HG03439 (cell line): ENCODE measurements at regions not wholly inside any gene's neighbourhood (a gene's known extent, or its start where the extent isn't known, plus 50 kb on each side); places are given as distances from the start of the nearest gene placed in this dataset.
"Not testable (repeated sequence)": the region's sequence is repeated elsewhere in the genome, so short reads cannot be mapped to it uniquely, and the experiment has no call there.

Experiments
- ATAC-seq: cut with Tn5 transposase; IDR thresholded peaks from one replicate; pipeline ENCODE4 v1.9.1; 2021; ENCODE audit warnings: mild to moderate bottlenecking, moderate library complexity; ENCODE audit not compliant: unreplicated experiment

DNA sequence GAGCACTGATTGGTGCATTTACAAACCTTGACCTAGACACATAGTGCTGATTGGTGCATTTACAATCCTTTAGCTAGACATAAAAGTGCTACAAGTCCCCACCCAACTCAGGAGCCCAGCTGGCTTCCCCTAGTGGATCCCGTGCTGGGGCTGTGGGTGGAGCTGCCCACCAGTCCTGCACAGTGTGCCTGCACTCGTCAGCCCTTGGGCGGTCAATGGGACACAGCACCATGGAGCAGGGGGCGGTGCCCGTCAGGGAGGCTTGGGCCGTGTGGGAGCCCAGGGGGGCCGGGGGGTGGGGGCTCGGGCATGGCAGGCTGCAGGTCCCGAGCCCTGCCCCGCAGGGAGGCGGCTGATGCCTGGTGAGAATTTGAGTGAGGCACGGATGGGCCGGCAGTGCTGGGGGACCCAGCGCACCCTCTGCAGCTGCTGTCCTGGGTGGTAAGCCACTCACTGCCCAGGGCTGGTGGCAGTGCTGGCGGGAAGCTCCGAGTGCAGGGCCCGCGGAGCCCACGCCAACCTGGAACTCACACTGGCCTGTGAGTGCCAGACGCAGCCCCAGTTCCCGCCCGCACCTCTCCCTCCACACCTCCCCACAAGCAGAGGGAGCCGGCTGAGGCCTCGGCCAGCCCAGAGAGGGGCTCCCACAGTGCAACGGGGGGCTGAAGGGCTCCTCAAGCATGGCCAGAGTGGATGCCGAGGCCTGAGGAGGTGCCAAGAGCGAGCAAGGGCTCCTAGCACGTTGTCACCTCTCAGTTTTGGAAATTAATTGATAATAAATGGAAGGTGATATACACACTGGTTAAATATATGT is 207.7 kb downstream of the RAP2B start:
- ATAC-seq: no peak

DNA sequence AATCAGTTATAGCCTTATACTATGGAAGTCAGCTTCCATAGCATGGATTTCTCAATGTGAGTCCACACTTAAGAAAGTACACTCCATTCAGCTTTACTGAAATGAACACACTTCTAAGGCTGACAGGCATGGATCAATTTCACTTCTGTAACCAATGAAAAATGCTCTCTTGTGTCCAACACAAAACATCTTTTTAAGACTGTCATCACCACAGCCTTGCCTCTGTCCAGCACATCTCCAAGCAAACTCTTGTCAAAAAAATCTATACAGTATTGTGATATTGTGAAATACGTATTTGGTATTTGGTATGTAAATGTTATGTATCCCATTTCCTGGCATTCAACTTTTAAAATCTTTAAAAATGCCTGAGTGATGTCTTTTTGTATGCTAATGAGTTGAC is 208.7 kb downstream of the RAP2B start:
- no peak for ATAC-seq

DNA sequence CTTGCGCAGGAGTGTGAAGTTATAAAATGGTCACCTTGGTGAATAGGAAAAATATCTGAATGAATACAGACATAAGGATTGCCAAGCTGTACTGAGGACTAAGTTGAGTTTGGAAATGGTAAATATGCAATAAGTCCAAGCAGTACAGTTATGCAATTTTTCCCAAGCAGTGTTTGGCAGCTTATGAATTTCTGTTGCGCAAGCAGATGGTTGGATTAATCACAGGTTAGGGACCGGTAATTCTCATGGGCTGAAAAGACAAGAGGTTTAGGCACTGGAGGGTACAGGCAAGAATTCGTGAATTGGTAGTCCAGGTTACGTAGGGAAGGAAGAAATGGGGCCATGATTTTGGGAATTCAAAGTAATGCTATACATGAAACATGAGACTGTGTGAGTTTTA is 210.3 kb downstream of the RAP2B start:
- ATAC-seq: no peak

DNA sequence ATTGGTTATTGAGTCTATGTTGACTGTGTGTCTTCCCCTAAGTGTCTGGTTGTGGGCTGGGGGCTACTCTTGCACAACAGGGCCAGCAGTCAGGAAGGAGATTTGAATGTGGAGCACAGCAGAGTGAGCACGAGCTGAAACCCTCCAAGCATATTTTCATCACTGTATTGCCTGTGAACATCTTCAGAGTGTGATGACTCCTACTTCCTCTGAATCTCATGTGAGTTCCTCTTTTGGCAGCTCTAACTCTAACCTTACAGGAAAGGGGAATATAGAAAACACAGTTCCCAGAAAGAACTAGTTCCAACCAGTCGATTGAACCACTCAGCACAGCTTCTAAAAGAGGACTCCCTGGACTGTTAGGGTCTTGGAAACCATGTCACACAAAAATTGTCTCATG is 211.6 kb downstream of the RAP2B start:
- no peak for ATAC-seq

DNA sequence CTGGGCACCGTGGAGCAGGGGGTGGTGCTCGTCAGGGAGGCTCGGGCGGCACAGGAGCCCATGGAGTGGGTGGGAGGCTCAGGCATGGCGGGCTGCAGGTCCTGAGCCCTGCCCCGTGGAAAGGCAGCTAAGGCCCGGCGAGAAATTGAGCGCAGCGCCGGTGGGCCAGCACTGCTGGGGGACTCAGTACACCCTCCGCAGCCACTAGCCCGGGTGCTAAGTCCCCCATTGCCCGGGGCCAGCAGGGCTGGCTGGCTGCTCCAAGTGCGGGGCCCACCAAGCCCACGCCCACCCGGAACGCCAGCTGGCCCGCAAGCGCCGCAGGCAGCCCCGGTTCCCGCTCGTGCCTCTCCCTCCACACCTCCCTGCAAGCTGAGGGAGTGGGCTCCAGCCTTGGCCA is 216.3 kb downstream of the RAP2B start:
- ATAC-seq: not testable (repeated sequence)

DNA sequence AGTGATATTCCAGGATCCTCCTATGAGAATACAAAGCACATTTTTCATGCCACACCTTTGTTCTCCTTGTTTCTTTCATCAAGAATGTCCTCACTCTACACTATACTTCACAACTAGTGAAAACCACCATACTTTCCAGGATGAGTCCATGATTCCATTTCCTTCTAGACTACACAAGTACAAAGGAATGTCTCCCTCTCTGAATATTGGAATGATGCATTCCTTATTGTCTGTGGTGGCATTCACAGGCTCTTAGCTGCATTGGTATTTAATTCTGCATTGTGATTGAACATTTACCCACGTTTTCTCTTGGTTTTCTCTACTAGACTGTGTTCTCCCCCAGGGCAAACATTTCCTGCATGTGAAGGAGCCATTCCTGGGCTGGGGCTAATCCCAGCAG is 217.5 kb downstream of the RAP2B start:
- ATAC-seq: no peak

DNA sequence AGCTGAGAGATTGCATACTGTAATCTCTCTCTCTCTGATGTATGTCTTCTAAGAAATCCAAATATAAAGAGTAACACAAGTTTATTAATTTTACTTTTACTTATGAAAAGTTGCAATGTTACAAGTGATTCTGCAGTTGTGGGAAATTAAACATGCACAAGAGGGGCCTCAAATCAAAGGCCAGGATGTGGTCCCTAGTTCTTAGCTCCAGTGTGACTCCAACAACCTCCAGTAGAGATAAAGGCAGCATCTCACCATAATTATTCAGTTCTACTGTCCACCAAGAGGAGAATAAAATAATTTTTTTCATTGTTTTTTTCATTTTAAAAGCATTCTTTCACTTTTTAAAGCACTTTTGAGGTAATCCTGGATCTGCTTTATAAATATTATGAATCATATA is 223.3 kb downstream of the RAP2B start:
- ATAC-seq: no peak

DNA sequence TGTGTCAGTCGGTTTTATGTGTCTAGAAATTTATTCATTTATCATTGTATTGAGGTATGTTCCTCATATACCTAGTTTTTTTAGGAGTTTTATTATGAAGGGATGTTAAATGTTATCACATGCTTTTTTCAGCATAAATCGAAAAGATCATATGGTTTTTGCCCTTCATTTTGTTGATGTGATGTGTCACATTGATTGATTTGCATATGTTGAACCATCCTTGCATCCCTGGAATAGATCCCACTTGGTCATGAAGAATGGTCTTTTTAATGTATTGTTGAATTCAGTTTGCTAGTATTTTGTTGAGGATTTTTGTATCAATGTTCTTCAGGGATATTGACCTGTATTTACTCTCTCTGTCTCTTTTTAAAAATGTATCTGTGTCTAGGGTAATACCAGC is 230.3 kb downstream of the RAP2B start:
- ATAC-seq: no peak

DNA sequence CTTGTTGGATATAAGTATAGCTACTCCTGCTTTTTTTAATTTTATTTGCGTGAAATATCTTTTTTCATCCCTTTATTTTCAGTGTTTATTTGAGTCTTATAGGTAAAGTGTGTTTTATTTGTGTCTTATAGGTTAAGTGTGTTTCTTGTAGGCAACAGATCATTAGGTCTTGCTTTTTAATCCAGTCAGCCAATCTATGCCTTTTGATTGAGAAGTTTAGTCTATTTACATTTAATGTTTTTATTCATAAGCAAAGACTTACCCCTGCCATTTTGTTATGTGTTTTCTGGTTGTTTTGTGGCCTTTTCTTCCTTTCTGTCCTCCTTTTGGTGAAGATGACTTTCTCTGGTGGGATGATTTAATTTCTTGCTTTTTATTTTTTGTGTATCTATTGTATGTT is 232.0 kb downstream of the RAP2B start:
- ATAC-seq: no peak

DNA sequence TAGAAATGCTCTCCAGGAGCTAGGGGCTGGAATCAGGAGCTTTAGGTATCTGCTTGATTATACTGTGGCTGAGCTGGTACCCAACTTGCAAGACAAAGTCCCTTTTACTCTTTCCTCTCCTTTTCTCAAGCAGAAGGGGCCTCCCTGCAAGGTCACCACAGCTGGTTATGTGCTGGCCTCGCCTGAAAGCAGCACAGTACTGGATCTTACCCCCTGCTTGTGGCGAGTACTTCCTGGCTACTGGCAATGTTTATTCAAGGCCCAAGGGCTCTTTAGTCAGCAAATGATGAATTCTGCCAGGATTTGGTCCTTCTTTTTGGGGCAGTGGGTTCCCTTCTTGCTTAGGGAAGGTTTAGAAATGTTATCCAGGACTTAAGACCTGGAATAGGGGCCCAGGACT is 234.6 kb downstream of the RAP2B start:
- ATAC-seq: no peak

DNA sequence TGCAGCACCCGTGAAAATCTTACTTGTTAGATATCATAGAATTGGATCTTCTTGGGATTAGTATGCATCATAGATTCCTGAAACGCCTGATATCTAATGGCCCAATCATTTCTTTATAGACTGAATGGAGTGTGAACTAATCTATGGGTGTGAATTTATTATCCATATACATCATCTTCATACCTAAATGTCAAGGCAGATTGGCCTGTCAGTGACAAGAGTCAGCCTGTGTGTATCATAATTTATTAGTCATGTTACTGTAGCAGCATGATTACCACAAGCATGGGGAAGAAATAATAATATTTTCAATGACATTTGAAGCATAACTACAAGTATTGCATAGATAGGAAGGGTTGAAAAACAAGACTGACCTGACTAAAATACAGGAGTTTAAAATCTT is 235.8 kb downstream of the RAP2B start:
- ATAC-seq: no peak

DNA sequence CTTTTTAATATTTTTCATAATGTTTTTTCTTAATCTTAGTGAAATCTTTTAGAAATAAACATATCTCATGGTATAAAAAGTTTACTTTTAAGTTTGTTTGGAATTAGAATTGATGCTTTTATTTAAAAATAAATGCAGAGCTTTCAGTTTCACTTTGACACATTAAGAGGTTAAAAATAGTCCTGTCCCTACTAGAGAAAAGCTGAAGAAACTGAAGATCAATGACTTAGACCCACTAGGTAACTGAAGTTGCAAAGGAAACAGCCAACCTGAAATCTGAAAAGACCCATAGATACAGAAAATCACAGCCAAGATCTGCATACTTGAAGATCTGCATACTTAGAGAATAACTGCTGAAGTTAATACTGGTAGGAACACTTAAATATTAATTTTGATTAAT is 237.6 kb downstream of the RAP2B start:
- peak; percentile 62 for ATAC-seq

DNA sequence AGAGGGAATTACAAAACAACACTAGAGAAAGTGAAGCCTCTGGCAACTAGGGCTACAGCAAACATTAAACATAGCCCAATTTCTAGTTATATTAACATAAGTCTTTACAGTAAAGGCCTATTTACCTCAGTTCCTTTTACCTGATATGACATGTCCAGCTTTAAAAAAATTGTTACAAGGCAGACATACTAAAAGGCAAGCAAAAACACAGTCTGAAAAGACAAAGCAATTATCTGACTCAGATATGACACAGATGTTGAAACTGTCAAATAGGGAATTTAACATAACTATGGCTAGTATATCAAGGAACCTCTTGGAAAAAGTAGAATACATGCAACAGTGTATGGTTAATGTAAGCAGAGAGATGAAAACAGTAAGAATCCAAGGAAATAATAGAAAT is 238.6 kb downstream of the RAP2B start:
- ATAC-seq: no peak

DNA sequence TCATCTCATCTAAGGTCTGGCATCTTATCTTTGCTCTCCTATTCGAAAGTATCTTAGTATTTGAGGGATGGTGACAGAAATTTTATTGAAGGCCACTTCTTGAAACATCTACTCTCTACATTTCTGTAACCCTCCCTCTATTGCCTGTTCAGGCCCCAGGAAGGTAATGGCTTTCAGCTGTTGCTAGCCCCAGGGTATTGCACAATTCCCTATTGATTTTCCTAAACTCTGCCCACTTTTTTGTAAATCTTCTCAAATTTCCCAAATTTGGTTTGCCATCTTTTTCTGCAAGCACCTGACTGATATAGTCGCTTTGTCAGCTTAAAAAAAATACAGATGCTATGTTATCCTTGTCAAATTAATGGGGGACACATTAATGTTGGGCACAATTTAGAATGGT is 242.1 kb downstream of the RAP2B start:
- ATAC-seq: no peak

DNA sequence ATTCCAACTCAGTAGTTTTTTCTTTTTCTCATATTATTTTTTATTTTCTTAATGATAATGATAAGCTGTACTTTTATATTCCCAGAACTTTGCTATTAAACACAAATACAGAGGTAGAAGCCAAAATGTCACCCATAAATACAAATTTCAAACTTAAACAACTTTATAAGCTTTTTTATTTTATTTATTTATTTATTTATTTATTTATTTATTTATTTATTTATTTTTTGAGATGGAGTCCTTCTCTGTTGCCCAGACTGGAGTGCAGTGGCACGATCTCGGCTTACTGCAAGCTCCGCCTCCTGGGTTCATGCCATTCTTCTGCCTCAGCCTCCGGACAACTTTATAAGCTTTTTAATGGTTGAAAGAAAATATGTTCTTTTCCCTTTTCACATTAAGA is 243.3 kb downstream of the RAP2B start:
- not testable (repeated sequence) for ATAC-seq

DNA sequence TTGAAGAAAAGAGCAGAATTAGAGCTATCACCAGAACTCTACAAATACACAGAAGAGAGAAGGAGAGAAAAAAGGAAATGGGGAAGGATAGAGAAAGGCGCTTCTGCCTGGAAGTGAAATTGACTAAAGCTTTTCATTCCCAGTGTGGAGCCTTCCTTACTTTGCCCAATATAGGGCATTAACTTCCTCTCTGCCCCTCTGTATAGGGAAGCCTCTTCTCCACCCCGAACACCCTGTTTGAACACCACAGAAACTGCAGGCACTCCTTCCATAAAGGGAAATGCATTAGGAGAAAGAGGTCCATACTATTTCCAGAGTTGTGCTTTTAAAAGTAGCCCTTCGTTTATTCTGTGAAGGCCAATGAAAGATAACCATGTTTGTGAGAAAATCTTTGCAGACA is 248.5 kb downstream of the RAP2B start:
- no peak for ATAC-seq

DNA sequence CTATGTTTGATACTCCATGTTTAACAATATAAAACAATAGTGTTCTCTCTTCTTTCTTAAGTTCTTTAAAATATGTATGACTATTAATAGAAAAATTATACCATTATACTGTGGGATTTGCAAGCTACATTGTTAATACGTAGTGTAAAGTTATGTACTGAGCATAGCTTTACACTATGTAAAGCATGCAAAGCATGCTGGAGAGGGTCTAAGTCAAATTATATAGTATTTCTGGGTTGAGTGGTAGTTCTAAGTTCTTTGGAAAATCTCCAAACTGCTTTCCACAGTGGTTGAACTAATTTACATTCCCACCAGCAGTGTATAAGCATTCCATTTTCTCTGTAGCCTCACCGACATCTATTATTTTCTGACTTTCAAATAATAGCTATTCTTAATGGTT is 253.0 kb downstream of the RAP2B start:
- ATAC-seq: no peak

DNA sequence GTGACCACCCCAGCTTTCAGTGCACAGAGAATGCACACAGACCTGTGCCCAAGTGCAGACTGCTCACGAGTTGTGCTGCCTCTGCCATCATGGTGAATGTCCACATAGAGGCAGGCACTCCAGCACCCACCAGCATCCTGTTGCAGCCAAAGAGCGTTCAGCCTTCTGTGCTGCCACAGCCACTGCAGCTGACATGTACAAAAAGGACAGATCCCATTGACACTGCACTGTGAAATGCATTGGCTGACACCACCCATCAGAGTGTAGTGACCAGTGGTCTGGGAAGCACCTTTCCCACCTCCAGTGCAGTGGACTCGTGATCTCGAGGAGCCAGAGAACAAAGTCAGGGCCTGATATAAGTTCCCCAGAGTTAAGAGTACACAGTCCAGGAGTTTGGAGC is 260.3 kb downstream of the RAP2B start:
- ATAC-seq: no peak

DNA sequence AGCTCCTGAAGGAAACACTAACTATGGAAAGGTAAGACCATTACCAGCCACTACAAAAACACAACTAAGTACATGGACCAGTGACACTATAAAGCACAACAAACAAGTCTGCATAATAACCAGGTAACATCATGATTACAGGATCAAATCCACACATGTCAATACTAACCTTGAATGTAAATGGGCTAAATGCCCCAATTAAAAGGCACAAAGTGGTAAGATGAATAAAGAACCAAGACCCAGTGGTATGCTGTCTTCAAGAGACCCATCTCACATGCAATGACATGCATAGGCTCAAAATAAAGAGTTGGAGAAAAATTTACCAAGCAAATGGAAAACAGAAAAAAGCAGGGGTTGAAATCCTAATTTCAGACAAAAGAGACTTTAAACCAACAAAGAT is 261.8 kb downstream of the RAP2B start:
- ATAC-seq: not testable (repeated sequence)

DNA sequence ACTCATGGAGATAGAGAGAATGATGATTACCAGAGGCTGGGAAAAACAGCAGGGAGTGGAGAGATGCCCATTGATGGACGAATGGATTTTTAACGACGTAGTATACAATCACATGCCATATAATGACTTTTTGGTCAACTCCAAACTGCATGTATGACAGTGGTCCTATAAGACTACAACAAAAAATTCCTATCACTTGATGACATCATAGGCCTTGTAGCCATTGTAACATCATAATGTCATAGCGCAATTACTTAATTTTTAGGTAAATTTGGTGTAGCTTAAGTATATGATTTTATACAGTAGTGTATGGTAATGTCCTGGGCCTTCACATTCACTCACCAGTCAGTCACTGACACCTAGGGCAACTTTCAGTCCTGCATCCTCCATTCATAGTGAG is 264.3 kb downstream of the RAP2B start:
- no peak for ATAC-seq

DNA sequence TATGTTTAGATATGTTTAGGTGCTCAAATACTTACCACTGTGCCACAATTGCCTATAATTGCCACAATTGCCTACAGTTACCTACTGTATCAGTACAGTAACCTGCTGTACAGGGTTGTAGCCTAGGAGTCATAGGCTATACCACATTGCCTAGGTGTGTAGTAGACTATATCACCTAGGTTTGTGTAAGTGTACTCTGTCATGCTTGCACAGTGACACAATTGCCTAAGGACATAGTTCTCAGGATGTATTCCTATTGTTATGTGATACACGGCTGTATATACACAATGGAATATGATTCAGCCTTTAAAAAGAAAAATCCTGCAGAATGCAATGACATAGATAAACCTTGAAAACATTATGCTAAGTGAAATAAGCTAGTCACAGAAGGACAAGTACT is 264.8 kb downstream of the RAP2B start:
- ATAC-seq: no peak

DNA sequence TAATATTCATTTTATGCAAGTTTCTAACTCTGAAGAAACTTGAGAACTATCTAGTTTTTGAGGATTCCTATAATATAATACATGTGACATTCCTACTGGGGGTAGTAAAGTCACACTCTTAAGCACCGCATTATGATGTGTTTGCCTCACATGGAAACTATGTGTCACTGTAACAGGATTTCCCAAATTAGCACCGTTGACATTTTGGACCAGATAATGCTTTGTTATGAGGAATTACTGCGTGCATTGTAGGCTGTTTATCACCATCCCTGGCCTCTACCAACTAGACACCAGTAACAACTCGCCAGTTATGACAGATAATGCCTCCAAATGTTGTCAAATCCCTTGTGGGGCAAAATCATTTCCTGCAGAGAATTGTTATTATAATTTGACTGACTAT is 267.8 kb downstream of the RAP2B start:
- ATAC-seq: no peak

DNA sequence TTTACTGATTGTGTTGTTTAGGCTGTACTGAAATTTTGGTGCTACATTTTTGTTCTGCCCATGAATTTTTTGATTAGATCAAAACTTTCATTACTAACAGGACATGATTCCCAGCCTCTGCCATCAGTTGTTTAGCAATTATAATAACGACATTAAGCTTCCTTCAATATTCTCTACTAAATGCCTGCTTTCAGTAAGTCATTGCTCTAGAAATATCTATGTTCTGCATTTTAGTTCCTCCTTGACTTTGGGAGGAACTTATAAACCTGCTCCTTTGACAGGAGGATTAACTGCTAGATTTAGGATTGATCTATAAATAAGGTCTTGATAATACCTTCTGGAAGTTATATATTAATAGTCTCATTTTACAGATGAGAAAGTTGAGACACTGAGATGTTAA is 269.1 kb downstream of the RAP2B start:
- ATAC-seq: no peak
